ENCODE measurements at regions not wholly inside any gene's neighbourhood (a gene's known extent, or its start where the extent isn't known, plus 50 kb on each side); places are given as distances from the start of the nearest gene placed in this dataset.

GRCh38 chr3:182626484-182627467 lies 166.5 kb upstream of the ATP11B start:
- Histone ChIP-seq H3K4me3 (no peak overlapping the region), H3K9me3 (no peaks in the 10 kb centered on the region), H3K27ac (no peak overlapping the region), H3K27me3 (no peaks in the 10 kb centered on the region), H3K36me3 (no peaks in the 10 kb centered on the region), H3K4me1 (no peaks in the 10 kb centered on the region)
- intact Hi-C loops (cut with DNase I), result no loop called here
- no peak for TF ChIP-seq POLR2AphosphoS5 (IDR thresholded peaks at IDR 0.05; ENCODE audit: insufficient read depth in 1 of 2, low read depth in 1 of 2)
- TF ChIP-seq POLR2A (IDR thresholded peaks at IDR 0.05), result no peak
- no peak for TF ChIP-seq CTCF (IDR thresholded peaks at IDR 0.05)
- DNase-seq (ENCODE audit: extremely low spot score in 2 of 2), result no peak

GRCh38 chr3:182628531-182628930 lies 164.8 kb upstream of the ATP11B start:
- no peaks in the 10 kb centered on the region for H3K27me3 ChIP-seq
- no peaks in the 10 kb centered on the region for H3K4me1 ChIP-seq
- H3K4me3 ChIP-seq, result no peak overlapping the region
- no peak for DNase-seq (ENCODE audit: extremely low spot score in 2 of 2)
- intact Hi-C loops (cut with DNase I), result no loop called here
- no peaks in the 10 kb centered on the region for H3K9me3 ChIP-seq
- H3K27ac ChIP-seq, result no peak overlapping the region
- TF ChIP-seq POLR2AphosphoS5 (IDR thresholded peaks at IDR 0.05; ENCODE audit: insufficient read depth in 1 of 2, low read depth in 1 of 2), result no peak
- no peak for TF ChIP-seq CTCF (IDR thresholded peaks at IDR 0.05)
- TF ChIP-seq POLR2A (IDR thresholded peaks at IDR 0.05), result no peak
- H3K36me3 ChIP-seq, result no peaks in the 10 kb centered on the region

- intact Hi-C loops (cut with DNase I), result no loop called here
- no peak for TF ChIP-seq POLR2AphosphoS5 (IDR thresholded peaks at IDR 0.05; ENCODE audit: insufficient read depth in 1 of 2, low read depth in 1 of 2)
- no peak for TF ChIP-seq POLR2A (IDR thresholded peaks at IDR 0.05)
- no peak for TF ChIP-seq CTCF (IDR thresholded peaks at IDR 0.05)
- no peaks in the 10 kb centered on the region for H3K27me3 ChIP-seq
- DNase-seq (ENCODE audit: extremely low spot score in 2 of 2), result no peak
- H3K4me3 ChIP-seq, result no peak overlapping the region
- no peaks in the 10 kb centered on the region for H3K36me3 ChIP-seq
- H3K4me1 ChIP-seq, result no peaks in the 10 kb centered on the region
- H3K27ac ChIP-seq, result no peak overlapping the region
- H3K9me3 ChIP-seq, result no peaks in the 10 kb centered on the region
Observed at GRCh38 chr3:182629521-182629920, 163.8 kb upstream of the ATP11B start.

- no peaks in the 10 kb centered on the region for H3K4me1 ChIP-seq
- TF ChIP-seq CTCF (IDR thresholded peaks at IDR 0.05), result no peak
- no peak for TF ChIP-seq POLR2A (IDR thresholded peaks at IDR 0.05)
- no peak for TF ChIP-seq POLR2AphosphoS5 (IDR thresholded peaks at IDR 0.05; ENCODE audit: insufficient read depth in 1 of 2, low read depth in 1 of 2)
- no peak for DNase-seq (ENCODE audit: extremely low spot score in 2 of 2)
- H3K4me3 ChIP-seq, result no peak overlapping the region
- H3K27ac ChIP-seq, result no peak overlapping the region
- H3K36me3 ChIP-seq, result no peaks in the 10 kb centered on the region
- no peaks in the 10 kb centered on the region for H3K9me3 ChIP-seq
- intact Hi-C loops (cut with DNase I), result no loop called here
- no peaks in the 10 kb centered on the region for H3K27me3 ChIP-seq
Observed at GRCh38 chr3:182631183-182632076, 161.9 kb upstream of the ATP11B start.

Data from vagina (tissue), 2 donors.